ENCODE measurements at regions not wholly inside any gene's neighbourhood (a gene's known extent, or its start where the extent isn't known, plus 50 kb on each side); places are given as distances from the start of the nearest gene placed in this dataset.

- TF ChIP-seq CTCF (IDR thresholded peaks at IDR 0.05; ENCODE audit: low read length) (no peak), EZH2 (IDR thresholded peaks at IDR 0.05; ENCODE audit: borderline replicate concordance, low read length) (no peak)
Observed at GRCh38 chr11:116051494-116051893, 547.3 kb upstream of the CADM1 start.

Measured in OCI-LY1 (cell line).